WTC11 (cell line): ENCODE measurements at regions not wholly inside any gene's neighbourhood (a gene's known extent, or its start where the extent isn't known, plus 50 kb on each side); places are given as distances from the start of the nearest gene placed in this dataset.

Source experiments
- ATAC-seq: fragments of 200-7000 bp; cut with Tn5 transposase; 2 replicates; pipeline ENCODE4 v1.10.0; 2021; ENCODE audit warnings: mild to moderate bottlenecking, moderate library complexity
- CTCF ChIA-PET: fragments of 300-600 bp; sonication (Branson Sonifier 250); formaldehyde crosslinking; loops from one replicate; lab custom pipeline; 2021; ENCODE audit warnings: antibody characterized with exemption; lab: Charles Lee
- POLR2A ChIA-PET: fragments of 350-600 bp; sonication (Branson Sonifier 250); formaldehyde crosslinking; loops from one replicate; lab custom pipeline; 2021; ENCODE audit warnings: antibody characterized with exemption; lab: Charles Lee
- DNase-seq: peaks from one replicate; pipeline ENCODE4 v3.0.0; 2021; ENCODE audit warnings: low spot score
- H3K27ac Mint-ChIP-seq: 2 replicates; pipeline ENCODE4 v1.8.0; 2021; ENCODE audit warnings: mixed read lengths
- H3K27me3 Mint-ChIP-seq: 2 replicates; pipeline ENCODE4 v1.8.0; 2021; ENCODE audit warnings: low read depth, mild to moderate bottlenecking, moderate library complexity, mixed read lengths
- H3K36me3 Mint-ChIP-seq: 2 replicates; pipeline ENCODE4 v1.8.0; 2021; ENCODE audit warnings: mixed read lengths
- H3K4me1 Mint-ChIP-seq: 2 replicates; pipeline ENCODE4 v1.8.0; 2022; ENCODE audit warnings: mixed read lengths
- H3K4me3 Mint-ChIP-seq: 2 replicates; pipeline ENCODE4 v1.8.0; 2021; ENCODE audit warnings: mild to moderate bottlenecking, moderate library complexity, mixed read lengths
- H3K9me3 Mint-ChIP-seq: 2 replicates; pipeline ENCODE4 v1.8.0; 2021; ENCODE audit warnings: mixed read lengths
- CREB1 ChIP-seq: sonication (generic); formaldehyde crosslinking; IDR thresholded peaks from 2 replicates; pipeline ENCODE4 v1.8.0; 2023; ENCODE audit warnings: mild to moderate bottlenecking, missing genetic modification reagents
- E2F4 ChIP-seq: sonication (generic); formaldehyde crosslinking; IDR thresholded peaks from 2 replicates; pipeline ENCODE4 v1.8.1; 2022; ENCODE audit warnings: low read depth, mild to moderate bottlenecking, moderate library complexity, missing genetic modification reagents, borderline replicate concordance
- ESRRA ChIP-seq: sonication (generic); formaldehyde crosslinking; IDR thresholded peaks from 2 replicates; pipeline ENCODE4 v1.8.1; 2022; ENCODE audit warnings: mild to moderate bottlenecking, missing genetic modification reagents, borderline replicate concordance
- FOXK1 ChIP-seq: sonication (generic); formaldehyde crosslinking; IDR thresholded peaks from 2 replicates; pipeline ENCODE4 v1.8.0; 2022; ENCODE audit warnings: mild to moderate bottlenecking, moderate library complexity, missing genetic modification reagents
- GABPB1 ChIP-seq: sonication (generic); formaldehyde crosslinking; IDR thresholded peaks from 2 replicates; pipeline ENCODE4 v1.8.1; 2023; ENCODE audit warnings: mild to moderate bottlenecking, missing genetic modification reagents
- GRHL2 ChIP-seq: fragments of 250-450 bp; sonication (Bioruptor Pico); IDR thresholded peaks from 2 replicates; pipeline ENCODE4 v1.8.0; 2022; ENCODE audit warnings: mild to moderate bottlenecking, moderate library complexity; ENCODE audit not compliant: insufficient replicate concordance, severe bottlenecking
- JUN ChIP-seq: sonication (generic); formaldehyde crosslinking; IDR thresholded peaks from 2 replicates; pipeline ENCODE4 v1.8.0; 2023; ENCODE audit warnings: mild to moderate bottlenecking, missing genetic modification reagents
- NR1H2 ChIP-seq: sonication (generic); formaldehyde crosslinking; IDR thresholded peaks from 2 replicates; pipeline ENCODE4 v1.9.0; 2021; ENCODE audit warnings: mild to moderate bottlenecking, moderate library complexity, missing genetic modification reagents
- OVOL2 ChIP-seq: fragments of 250-450 bp; sonication (Bioruptor Pico); IDR thresholded peaks from 2 replicates; pipeline ENCODE4 v1.9.0; 2021; ENCODE audit warnings: mild to moderate bottlenecking, borderline replicate concordance
- PRDM15 ChIP-seq: sonication (generic); formaldehyde crosslinking; IDR thresholded peaks from 2 replicates; pipeline ENCODE4 v1.8.0; 2022; ENCODE audit warnings: missing genetic modification reagents
- SP1 ChIP-seq: sonication (generic); formaldehyde crosslinking; conservative IDR thresholded peaks from 2 replicates; pipeline ENCODE4 v1.8.1; 2022; ENCODE audit warnings: missing genetic modification reagents
- TEAD1 ChIP-seq: sonication (generic); formaldehyde crosslinking; IDR thresholded peaks from 2 replicates; pipeline ENCODE4 v1.8.0; 2022; ENCODE audit warnings: mild to moderate bottlenecking, missing genetic modification reagents
- USF2 ChIP-seq: sonication (generic); formaldehyde crosslinking; IDR thresholded peaks from 2 replicates; pipeline ENCODE4 v1.8.1; 2023; ENCODE audit warnings: mild to moderate bottlenecking, missing genetic modification reagents, moderate library complexity
- ZBTB21 ChIP-seq: sonication (generic); formaldehyde crosslinking; IDR thresholded peaks from 2 replicates; pipeline ENCODE4 v1.8.1; 2023; ENCODE audit warnings: mild to moderate bottlenecking, missing genetic modification reagents, borderline replicate concordance
- TF ChIP-seq, protein P1 (sequence below): sonication (generic); formaldehyde crosslinking; IDR thresholded peaks from 2 replicates; pipeline ENCODE4 v1.8.1; 2023; ENCODE audit warnings: mild to moderate bottlenecking, missing genetic modification reagents

DNA sequence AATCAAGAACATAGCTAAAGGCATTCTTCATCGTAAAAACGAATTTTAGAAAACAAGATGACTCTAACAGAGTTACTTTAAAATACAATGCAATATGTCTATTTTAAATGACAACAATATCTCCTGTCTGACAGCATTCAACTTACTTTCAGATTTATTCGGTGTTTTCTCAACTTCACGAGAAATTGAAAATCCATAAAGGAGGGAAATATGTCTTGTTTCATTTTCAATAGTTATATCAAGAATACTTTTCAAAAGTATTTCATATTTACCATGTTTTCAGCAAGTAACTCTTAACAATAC, 254.8 kb downstream of the DAD1 start:
- ATAC-seq (no peak), DNase-seq (no peak)
- TF ChIP-seq GABPB1 (CRISPR knock-in tag) (no peak), JUN (CRISPR knock-in tag) (no peak), USF2 (CRISPR knock-in tag) (no peak), NR1H2 (CRISPR knock-in tag) (no peak), CREB1 (CRISPR knock-in tag) (no peak), TEAD1 (no peak)
- H3K9me3 Mint-ChIP-seq: peaks cover 23% of the 10 kb centered on the region
- no peak overlapping the region for H3K4me3 Mint-ChIP-seq
- H3K27ac Mint-ChIP-seq: peak overlapping the region; percentile 82
- H3K36me3 Mint-ChIP-seq: peaks cover 16% of the 10 kb centered on the region
- POLR2A ChIA-PET: no interaction called here
- CTCF ChIA-PET: interaction anchor here (1.1 to 3.8 kb wide), 4 partner anchors 14 to 133 kb away, joined by 3 to 16 read pairs (median 8); no protein-coding TSS in a partner anchor
- peaks cover 28% of the 10 kb centered on the region for H3K4me1 Mint-ChIP-seq
- H3K27me3 Mint-ChIP-seq: peaks cover 17% of the 10 kb centered on the region

DNA sequence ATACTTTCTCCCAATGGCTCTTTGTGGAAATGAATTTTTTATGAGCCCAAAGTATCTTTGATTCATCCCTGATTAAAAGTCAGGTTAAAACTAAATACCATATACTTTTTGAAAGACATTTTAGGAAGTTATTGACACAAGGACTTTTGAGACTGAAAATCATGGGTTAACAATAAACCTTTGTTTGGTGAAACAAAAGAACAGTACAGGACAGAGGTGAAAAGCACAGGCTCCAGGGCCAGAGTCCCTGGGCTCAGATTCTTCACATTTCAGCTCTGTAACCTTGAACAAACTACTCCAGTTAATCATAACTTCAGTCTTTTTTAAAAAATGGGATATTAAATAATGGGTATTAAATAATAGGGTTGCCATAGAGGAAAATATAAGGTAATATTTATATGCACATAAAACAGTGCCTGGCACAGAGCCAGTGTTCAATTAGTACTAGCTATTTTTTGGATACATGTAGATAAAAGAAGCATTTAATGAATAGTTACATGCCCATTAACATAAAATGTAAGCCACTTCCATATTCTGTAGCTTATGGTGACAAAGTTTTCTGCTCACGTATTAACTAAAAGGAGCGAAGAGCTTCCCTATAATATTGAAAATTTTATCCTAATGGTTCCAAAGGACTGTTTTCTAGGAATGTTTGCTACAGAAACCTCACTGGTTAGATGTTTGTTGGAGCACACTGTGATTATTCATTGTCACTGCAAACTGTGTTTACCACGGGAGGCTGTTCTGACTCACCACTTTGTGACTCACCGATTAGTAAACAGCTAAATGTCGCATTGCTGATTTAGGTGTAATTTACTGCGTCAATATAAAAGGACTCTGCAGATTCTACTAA, 255.4 kb downstream of the DAD1 start:
- ChIA-PET CTCF (interaction anchor here (0.7 to 3.8 kb wide), 6 partner anchors 14 to 201 kb away, joined by 3 to 16 read pairs (median 4); no protein-coding TSS in a partner anchor), POLR2A (no interaction called here)
- TF ChIP-seq ESRRA (CRISPR knock-in tag): no peak
- peak; percentile 69 for TF ChIP-seq GABPB1 (CRISPR knock-in tag)
- Mint-ChIP-seq H3K4me1 (peaks cover 28% of the 10 kb centered on the region), H3K36me3 (peaks cover 21% of the 10 kb centered on the region), H3K27ac (peak overlapping the region; percentile 82), H3K9me3 (peaks cover 28% of the 10 kb centered on the region), H3K4me3 (no peak overlapping the region), H3K27me3 (peaks cover 17% of the 10 kb centered on the region)
- ATAC-seq (no peak; the same call in 1 of the 2 replicates), DNase-seq (no peak)

DNA sequence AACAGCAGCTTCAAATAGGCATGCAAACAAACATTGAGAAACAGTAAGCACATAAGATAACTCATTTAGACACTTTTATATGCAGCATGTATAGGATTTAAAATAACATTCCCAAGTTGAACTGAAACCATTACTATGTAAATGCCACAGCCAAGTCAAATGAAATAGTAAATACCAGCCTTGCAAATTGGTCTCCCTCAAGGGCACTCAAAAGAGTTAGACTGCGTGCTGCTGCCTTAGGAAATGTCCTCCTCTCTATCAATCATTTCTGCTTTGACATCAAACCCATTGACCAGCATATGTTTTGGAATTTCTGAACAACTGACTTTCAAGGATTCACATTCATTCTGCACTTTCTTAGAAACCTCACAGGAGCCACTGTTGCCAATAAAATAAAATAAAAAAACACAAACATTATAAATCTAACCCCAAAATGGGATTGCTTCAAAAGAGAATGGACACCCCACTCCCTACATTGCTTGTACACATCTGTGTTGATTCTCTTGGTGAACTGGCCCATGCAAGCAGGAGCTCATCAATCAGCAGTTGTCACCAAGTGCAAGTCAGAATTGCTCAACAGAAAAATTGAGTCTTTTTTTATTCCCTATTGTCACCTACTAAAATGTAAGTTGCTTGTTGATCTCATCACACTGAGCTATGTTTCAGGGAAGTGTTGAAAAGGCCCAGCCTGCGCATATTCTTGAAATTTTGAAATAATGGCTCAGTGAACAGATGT, 256.2 kb downstream of the DAD1 start:
- no peak for DNase-seq
- Mint-ChIP-seq H3K27ac (peak overlapping the region; percentile 83), H3K4me1 (peaks cover 28% of the 10 kb centered on the region), H3K9me3 (peaks cover 36% of the 10 kb centered on the region), H3K27me3 (peaks cover 17% of the 10 kb centered on the region), H3K4me3 (peak overlapping the region; percentile 27), H3K36me3 (peaks cover 27% of the 10 kb centered on the region)
- CTCF ChIA-PET: interaction anchor here (0.7 to 3.8 kb wide), 6 partner anchors 13 to 227 kb away, joined by 3 to 16 read pairs (median 3); no protein-coding TSS in a partner anchor
- ATAC-seq: no peak
- POLR2A ChIA-PET: interaction anchor here (0.6 kb wide), 1 partner anchor 1094 kb away, joined by 3 read pairs; no protein-coding TSS in a partner anchor
- TF ChIP-seq SP1 (CRISPR knock-in tag) (no peak), GABPB1 (CRISPR knock-in tag) (no peak), E2F4 (CRISPR knock-in tag) (no peak), FOXK1 (CRISPR knock-in tag) (no peak), GRHL2 (CRISPR knock-in tag) (no peak), ZBTB21 (CRISPR knock-in tag) (no peak), OVOL2 (no peak), PRDM15 (no peak)
- TF ChIP-seq, protein P1, sequence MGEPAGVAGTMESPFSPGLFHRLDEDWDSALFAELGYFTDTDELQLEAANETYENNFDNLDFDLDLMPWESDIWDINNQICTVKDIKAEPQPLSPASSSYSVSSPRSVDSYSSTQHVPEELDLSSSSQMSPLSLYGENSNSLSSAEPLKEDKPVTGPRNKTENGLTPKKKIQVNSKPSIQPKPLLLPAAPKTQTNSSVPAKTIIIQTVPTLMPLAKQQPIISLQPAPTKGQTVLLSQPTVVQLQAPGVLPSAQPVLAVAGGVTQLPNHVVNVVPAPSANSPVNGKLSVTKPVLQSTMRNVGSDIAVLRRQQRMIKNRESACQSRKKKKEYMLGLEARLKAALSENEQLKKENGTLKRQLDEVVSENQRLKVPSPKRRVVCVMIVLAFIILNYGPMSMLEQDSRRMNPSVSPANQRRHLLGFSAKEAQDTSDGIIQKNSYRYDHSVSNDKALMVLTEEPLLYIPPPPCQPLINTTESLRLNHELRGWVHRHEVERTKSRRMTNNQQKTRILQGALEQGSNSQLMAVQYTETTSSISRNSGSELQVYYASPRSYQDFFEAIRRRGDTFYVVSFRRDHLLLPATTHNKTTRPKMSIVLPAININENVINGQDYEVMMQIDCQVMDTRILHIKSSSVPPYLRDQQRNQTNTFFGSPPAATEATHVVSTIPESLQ (CRISPR knock-in tag): no peak
